Renal cortical epithelial cell (primary cell): ENCODE measurements at regions not wholly inside any gene's neighbourhood (a gene's known extent, or its start where the extent isn't known, plus 50 kb on each side); places are given as distances from the start of the nearest gene placed in this dataset.

Experiments
- DNase-seq: peaks from one replicate; pipeline ENCODE4 v3.0.0-alpha.2; 2011; ENCODE audit warnings: low read depth

DNA sequence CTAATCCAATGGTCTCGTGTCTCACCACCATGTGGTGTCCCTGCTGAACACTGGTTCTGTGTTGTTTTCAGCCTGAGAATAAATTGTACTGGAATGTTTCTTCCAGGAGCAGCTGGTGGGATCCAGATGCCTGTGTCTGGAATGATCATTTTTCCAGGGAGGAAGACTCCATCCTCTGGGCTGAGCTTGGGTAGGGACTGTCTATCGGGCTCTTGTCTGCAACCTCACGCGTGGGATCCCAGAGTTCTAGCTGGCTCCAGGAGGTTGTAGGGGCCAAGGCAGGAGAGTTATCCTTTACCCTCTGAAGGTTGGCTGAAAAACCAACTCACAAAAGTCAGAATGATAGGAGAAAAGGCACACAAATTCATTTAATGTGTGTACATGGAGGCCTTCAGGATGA lies 144.1 kb upstream of the B3GAT1 start:
- DNase-seq, result no peak

DNA sequence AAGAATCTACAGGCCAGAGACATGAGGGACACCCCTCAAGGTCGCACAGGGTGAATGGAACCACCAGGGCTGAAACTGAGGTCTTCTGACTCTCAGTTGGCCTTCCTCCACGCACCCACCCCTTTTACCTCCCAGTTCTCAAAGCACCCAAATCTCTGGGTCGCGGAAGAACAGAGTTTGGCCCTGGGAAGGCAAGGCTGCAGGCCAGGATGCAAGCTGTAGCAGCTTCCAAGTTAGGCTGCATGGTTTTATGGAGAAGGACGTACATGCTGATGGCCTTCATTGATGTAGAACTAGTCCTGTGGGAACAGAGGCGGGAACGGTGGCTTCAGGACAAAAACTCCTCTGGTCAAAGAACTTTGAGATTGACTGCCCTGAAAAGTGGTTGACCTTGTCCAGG lies 143.5 kb upstream of the B3GAT1 start:
- no peak for DNase-seq

DNA sequence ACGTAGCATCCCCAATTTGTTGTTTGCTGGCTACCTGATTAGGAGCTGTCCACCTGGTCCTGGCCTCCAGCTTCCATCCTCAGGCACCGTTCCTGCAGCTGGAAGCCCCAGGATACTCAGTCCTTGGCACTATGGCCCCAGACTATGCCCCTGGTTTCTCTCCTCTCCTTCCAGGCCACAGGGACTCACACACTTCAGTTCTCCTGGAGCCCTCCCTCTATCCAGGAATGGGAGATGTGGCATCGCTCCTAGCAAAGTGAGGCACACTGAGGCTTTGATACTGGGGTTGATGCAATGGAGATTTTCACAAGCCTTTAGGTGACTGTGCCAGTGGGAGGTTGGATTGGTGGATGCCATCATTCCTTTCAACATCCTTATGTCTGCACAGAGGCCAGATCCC lies 142.8 kb upstream of the B3GAT1 start:
- DNase-seq, result no peak

DNA sequence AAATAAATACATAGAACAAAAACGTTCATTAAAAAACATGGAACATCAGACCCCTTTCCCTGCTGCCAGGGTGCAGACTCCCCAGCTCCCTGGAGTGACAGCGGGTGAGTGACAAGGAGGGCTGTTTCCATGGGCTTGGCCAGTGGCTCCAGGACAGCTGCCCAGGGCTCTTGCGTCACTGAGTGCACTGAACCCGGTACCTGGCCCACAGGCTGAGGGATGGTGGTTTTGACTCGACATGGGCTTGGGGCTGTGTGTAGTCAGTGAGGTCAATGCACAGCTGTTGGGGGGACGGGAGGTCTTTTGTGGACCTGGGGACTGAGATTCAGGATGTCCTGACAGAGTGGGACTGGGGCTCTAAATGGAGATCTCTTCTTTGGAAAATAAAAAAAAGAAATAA lies 142.1 kb upstream of the B3GAT1 start:
- DNase-seq, result no peak

DNA sequence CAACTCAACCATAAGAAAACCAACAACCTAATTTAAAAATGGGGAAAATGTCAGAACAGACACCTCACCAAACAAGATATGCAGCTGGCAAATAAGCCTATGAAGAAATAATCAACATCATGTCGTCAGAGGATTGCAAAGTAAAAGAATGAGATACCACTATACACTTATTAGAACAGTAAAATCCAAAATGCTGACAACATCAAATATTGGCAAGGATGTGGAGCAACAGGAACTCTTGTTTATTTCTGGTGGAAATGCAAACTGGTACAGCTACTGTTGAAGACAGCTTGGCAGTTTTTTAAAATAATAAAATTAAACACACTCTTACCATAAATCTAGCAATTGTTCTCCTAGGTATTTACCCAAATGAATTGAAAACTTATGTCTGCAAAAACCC lies 140.7 kb upstream of the B3GAT1 start:
- no peak for DNase-seq

DNA sequence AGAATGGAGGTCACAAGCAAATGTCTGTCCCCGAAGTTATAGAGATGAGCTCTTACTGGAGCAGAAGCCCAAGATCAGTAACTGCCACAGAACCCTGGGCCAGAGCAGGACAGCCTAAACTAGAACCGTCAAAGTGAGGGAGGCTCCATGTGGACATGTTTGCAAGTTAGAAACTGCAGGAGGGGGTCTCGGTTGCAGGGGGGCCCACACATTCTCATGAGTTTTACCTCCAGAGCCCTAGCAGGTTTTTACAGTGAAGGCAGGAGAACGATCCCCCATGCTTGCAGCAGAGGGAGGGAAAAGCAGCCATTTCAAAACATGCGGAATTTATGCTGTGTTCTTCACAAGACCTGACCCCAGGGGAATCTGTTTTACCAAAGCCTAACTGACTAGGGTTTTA lies 133.5 kb upstream of the B3GAT1 start:
- DNase-seq, result no peak

DNA sequence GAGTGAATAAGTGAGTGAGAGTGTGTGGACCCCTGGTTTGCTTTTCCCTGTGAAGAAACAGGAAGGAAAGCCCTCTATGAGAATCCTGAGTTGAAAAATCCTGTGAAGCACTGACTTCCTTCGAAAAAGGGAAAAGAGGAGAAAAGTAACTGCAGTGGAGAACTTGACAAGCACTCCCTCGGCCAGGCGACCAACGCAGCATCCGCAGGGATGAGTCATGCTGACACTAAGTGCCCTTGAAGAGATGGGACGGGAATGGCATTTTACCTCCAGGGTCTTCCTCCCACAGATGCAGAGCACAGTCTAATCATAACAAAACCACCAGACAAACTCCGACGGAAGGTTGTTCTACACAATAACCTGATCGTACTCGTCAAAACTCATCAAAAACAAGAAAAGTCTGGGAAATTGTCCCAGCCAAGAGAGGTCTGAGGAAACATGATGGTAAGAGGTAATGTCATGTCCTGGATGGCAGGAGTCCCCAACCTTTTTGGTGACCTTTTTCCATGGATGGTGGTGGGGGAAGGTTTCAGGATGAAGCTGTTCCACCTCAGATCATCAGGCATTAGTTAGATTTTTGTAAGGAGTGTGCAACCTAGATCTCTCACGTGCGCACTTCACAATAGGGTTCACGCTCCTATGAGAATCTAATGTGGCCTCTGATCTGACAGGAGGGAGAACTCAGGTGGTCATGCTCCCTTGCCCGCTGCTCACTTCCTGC lies 132.2 kb upstream of the B3GAT1 start:
- DNase-seq, result no peak

DNA sequence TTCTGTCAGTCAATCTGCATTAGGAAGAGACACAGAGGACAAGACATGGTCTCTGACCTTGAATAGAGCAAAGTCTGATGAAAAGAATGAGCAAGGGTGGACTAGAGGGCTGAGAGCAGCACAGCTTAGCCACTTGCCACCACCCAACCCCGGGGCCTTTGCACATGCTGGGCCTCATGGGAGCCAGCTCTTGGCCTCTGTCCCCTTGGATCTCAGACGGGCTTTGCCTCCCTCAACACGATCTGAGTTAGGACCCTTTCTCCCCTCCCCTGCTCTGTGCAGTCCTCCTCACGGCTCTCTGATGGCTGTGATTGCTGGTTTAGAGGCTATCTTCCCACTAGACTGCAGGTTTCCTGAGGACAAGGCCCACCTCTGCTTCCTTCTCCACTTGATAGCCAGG lies 131.6 kb upstream of the B3GAT1 start:
- DNase-seq, result no peak

DNA sequence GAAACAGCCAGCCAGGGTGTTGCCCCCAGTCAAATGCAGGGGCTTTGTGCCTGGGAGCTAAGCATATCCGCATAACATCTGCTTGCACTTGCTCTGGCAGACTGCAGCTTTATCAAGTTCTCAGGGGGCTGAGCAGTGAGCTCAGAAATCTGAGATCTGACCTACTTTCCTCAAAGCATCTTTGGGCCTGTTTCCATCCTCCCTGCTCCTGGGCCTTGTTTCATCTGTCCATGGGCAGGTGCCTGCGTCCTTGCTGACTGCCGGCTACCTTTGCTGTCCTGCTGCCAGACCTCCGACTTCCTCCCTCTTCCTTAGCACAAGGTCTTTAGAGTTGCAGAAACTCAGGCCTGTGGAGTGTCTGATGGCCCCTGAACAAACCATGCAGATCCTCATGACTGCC lies 131.2 kb upstream of the B3GAT1 start:
- no peak for DNase-seq

DNA sequence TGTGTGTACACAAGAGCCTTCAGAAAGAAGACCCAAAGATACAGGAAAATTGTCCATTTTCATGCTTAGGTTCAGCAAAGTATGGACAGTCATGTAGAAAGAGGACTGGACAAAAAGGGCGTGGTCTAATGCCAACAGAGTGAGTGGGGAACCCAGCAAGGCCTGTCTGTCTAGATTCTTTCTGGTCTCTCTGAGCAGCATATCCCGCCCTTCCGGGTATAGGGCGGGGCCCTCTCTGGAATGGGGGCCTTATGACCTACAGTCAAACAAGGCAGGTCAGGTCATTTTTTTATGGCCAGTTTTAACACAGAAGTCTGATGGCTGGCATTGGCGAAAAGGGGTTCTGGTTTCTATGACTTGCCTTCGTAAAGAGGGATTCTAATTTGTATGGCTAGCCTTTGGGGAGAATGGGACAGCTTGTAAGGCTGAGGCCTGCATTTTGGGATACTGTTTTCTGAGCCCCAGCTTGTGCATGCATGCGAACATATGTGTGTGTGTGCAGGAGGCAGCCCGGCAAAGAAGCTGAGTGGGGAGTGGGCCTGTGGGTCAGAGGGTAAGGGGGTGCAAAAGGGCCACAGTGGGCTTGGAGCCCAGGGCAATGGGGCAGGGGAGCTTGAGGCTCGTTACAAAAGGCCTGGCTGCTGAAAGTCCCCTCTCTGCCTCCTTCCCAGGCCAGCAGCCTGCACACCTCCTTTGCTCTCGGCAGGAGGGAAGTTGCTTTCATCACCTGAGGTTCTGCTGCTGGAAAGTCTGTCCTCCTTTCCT lies 130.5 kb upstream of the B3GAT1 start:
- DNase-seq, result peak; percentile 18

DNA sequence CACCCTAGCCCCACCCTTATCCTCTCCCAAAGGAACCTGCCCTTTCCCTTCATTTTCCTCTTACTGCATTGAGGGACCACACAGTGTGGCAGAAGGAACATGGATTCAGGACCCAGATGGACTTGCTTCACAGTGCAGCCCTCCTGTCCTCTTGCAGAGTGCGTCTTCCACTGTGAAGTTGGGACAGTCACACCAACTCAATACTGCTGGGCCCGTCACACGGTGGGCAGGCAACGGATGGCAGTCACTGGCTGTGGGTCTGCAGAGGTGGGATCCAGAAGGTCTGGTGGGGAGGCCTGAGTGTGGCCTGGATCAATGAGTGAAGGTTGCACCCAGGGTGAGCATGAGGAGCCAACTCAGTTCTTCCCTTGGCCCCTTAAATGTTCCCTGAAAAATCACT lies 129.9 kb upstream of the B3GAT1 start:
- no peak for DNase-seq

DNA sequence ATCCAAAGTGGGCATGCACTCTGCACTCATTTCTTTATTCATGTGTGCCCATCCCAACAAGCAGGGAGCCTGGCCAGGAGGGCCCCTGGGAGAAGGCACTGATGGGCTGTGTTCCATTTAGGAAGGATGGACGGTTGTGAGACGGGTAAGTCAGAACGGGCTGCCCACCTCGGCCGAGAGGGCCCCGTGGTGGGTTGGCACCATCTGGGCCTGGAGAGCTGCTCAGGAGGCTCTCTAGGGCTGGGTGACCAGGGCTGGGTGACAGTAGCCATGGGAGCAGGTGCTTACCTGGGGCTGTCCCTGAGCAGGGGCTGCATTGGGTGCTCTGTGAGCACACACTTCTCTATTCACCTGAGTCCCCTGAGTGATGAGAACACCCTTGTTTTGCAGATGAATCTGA lies 129.3 kb upstream of the B3GAT1 start:
- no peak for DNase-seq

DNA sequence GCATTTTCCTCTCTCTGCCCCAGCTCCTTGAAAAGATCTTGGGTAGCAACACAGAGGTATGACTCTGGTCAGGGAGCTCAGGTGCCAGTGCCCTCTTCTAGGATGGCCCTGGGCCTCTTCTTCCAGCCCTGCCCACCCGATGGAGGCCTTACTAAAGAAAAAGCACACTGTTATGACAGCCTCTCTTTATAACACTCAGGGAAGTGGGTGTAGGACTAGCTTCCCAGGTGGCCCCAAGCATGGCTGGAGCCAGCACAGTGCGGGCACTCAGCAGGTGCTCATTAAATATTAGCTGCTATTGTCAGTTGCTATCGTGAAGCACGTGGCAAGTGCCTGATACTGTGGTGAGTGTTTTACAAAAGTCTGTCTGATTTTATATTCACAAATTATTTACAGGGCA lies 127.2 kb upstream of the B3GAT1 start:
- no peak for DNase-seq

DNA sequence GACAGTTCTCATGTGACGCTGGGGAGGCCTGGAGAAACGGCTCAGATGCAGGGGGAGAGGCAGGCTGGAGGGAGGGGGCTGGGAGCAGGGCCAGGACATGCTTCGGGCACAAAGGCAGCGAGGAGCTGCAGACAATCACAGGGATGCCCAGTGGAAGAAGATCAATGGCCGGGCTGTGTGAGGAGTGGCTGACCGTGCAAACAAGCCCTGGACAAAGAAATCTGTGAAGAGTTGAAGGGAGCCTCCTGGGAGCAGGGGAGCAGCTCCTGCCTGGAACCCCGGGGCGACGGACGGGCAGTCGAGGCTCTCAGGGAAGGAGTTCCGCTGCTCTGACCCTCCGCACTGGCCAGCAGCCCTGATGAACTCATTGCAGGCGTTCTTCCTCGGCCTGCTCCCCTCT lies 126.7 kb upstream of the B3GAT1 start:
- DNase-seq, result no peak

DNA sequence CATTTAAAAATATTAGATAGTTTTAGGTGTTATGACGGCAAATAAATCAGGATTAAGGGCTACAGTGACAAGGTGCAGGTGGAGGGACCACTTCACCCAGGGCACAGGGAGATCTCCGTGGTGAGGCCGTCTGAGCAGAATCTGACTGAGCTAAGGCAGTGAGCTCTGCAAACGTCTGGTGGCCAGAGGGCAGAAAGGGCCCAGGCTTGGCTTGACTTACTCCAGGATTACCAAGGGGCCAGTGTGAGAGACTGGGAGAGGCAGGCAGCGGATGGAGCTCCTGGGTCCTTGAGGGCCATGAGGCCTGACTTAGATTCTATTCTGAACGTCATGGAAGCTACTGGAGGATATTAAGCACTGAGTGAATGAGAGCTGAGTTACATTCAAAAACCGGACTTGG lies 125.9 kb upstream of the B3GAT1 start:
- no peak for DNase-seq

DNA sequence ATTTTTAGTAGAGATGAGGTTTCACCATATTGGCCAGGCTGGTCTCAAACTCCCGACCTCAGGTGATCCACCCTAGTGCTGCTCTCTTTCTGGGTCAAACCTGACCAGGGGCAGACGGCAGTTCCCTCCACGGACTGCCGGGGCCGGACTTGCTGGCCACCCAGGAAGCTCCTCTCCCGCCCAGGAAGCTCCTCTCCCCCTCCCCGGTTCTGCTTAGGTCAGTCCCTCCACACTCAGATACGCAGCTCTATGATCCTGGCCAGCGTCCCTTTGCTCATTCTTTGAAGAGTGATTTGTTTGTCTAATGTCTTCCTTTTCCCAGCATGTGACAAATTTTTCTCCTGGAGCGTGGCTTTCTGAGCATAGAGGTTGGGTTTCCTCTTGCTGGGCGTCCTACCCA lies 125.3 kb upstream of the B3GAT1 start:
- DNase-seq, result no peak

DNA sequence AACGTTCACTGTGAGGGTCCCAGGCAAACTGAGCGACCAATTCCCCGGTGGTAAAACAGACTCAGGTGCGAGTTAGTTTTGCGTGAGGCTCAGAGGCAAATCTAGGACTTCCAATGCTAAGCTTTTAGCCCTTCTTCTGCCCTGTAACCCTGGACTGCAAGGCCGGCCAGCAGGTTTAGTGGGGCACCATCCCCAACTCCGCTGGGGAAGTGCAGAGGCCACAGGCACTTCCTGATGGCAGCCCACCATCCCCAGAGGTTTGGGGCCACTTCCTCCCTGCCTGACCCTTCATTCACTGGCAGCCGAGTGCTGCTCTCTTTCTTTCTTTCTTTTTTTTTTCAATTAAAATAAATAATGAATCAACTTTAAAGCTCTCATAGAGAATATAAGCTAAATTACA lies 124.6 kb upstream of the B3GAT1 start:
- DNase-seq, result no peak

DNA sequence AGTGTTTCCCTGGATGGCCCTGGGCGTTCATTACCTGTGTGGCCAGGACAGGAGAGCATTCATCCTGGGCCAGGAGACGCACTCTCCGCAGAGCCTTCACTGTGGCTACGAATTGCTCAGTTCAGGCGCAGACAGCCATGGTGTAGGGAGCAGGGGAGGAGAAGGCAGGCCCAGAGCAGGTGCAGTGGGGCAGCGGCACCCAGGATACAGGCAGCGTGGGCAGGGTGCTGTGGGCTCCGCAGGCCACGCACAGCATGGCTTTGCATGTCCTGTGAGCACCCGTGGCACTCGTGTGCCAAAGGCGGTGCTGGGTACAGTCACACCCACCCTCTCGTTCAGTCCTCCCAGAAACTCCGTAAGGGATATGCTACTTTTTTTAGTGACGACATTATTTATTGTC lies 124.2 kb upstream of the B3GAT1 start:
- no peak for DNase-seq

DNA sequence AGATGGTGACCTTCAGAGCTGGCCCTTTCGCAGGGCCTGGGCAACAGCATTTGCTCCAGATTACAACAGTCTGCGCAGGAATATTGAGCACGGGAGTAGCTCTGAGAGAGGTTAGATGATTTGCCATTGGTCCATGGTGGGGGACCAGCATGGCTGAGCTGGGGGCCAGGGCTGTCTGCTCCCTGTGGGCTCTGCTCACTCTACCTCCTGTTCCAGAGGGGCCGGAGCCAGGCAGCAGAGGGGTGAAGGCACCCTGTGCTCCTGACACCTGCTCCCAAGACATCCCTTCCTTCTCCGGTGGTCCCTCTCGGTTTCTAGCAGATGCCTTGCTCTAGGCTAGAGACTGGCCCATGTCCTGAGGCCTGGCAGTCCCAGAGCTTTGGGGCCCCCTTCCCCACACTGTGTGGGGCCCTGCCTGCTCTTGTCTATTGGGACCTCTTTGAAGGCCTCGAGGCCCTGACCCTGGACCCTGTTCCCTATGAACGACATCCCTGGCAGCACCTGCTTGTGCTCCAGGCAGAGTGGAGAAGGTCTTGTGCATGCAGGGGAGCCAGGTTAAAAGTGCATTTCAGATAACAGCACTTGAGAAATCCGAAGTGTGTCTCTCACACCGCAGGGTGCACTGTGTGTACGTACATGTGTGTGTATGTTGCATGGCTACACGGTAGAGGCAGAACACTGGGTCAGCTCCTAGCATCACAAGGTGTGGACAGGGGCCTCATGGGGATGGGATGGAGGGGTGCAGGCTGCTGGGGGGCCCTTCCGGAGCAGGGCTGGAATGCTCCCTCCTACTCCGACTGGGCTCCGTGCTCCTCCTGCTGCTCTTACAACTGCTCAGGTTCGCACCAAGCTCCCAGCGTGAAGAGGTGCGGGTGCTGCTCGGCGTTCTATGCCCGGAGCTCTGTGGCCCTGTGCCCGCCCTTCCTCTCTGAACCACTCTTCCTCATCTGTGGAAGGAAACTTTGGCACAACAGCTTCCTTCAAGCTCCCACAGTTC lies 123.3 kb upstream of the B3GAT1 start:
- no peak for DNase-seq

DNA sequence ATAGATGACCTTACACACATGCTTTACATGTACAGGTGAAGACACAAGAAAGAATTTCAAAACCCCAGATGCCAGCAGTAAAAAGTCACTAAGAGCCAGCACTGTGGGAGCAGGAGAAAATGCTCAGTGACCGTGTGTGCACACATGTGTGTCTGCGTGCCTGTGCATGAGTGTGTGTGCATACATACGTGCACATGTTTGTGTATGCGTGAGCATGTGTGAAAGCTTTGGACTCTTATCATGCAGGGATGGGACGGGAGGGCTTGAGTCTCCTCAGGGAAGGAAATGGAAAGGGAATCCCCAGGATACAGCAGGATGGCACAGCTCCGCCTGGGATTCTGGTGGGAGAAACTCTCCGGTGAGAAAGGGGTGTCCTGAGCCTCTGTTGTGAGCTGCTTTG lies 121.5 kb upstream of the B3GAT1 start:
- DNase-seq, result no peak

DNA sequence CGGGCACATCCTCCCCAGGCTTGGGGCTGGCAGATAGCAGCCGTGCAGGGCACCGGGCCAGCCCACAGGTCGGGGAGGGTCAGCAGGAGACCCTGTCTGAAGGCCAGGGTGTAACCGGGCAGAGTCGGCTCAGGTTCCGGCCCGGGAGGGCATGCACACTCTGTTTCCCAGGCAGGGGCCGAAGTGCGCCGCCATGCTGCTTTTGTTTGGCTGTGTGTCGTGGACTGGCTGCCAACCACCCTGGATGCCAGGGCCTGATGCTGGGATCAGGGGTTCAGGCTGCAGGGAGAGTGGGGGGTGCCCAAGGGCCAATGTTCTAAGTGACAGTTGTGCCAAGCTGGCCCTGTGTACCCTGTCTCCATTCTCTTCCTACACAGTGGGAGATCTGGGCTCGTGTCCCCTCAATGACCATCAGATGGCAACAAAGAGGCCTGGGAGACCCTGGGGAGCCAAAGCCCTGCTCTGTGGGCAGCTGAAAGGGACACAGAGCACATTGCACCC lies 120.9 kb upstream of the B3GAT1 start:
- DNase-seq, result no peak
